ENCODE measurements at regions not wholly inside any gene's neighbourhood (a gene's known extent, or its start where the extent isn't known, plus 50 kb on each side); places are given as distances from the start of the nearest gene placed in this dataset.

DNA sequence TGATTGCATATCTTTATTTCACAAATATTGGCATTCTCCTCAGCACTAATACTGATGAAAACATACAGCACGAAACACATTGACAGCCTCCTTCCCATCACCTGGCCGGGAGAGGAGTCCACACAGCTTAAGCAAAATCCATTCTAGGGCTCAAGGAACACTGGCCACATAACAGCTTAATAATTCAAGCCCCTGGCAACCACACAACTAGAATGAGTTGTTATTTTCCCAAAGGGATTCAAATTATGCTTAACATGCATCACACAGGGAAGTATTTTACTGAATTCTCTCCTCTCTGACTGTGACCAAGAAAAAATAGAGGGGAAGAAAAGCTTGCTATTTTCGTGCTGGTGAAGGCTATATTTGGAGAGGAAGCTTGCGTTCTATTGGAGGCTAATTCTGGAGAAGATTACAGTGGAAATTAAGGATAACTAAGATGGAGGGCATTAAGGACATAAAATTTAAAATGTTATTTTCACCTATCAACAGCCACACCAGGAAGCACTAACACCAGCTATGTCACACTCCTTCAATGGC, 198.5 kb downstream of the ADGRG6 start:
- Mint-ChIP-seq H3K4me1 (ENCODE audit: unreplicated experiment) (no peaks in the 10 kb centered on the region), H3K27ac (ENCODE audit: unreplicated experiment) (no peak overlapping the region), H3K9me3 (ENCODE audit: unreplicated experiment) (no peaks in the 10 kb centered on the region), H3K27me3 (ENCODE audit: unreplicated experiment) (no peaks in the 10 kb centered on the region), H3K4me3 (ENCODE audit: unreplicated experiment) (no peak overlapping the region), H3K36me3 (ENCODE audit: low read depth, unreplicated experiment) (no peaks in the 10 kb centered on the region)
- TF ChIP-seq, protein P1, sequence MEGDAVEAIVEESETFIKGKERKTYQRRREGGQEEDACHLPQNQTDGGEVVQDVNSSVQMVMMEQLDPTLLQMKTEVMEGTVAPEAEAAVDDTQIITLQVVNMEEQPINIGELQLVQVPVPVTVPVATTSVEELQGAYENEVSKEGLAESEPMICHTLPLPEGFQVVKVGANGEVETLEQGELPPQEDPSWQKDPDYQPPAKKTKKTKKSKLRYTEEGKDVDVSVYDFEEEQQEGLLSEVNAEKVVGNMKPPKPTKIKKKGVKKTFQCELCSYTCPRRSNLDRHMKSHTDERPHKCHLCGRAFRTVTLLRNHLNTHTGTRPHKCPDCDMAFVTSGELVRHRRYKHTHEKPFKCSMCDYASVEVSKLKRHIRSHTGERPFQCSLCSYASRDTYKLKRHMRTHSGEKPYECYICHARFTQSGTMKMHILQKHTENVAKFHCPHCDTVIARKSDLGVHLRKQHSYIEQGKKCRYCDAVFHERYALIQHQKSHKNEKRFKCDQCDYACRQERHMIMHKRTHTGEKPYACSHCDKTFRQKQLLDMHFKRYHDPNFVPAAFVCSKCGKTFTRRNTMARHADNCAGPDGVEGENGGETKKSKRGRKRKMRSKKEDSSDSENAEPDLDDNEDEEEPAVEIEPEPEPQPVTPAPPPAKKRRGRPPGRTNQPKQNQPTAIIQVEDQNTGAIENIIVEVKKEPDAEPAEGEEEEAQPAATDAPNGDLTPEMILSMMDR (IDR thresholded peaks at IDR 0.05; ENCODE audit: unreplicated experiment): no peak
- no peak for DNase-seq (ENCODE audit: low spot score)

DNA sequence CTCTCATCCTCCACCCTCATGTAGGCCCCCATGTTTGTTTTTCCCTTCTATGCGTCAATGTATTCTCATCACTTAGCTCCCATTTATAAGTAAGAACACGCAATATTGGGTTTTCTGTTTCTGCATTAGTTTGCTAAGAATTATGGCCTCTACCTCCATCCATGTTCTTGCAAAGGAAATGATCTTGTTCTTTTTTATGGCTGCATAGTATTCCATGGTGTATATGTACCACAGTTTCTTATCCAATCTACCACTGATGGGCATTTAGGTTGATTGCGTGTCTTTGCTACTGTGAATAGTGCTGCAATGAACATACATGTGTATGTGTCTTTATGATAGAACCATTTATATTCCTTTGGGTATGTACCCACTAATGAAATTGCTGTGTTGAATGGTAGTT, 200.0 kb downstream of the ADGRG6 start:
- Mint-ChIP-seq H3K36me3 (ENCODE audit: low read depth, unreplicated experiment) (no peaks in the 10 kb centered on the region), H3K27me3 (ENCODE audit: unreplicated experiment) (no peaks in the 10 kb centered on the region), H3K27ac (ENCODE audit: unreplicated experiment) (no peak overlapping the region), H3K9me3 (ENCODE audit: unreplicated experiment) (no peaks in the 10 kb centered on the region), H3K4me1 (ENCODE audit: unreplicated experiment) (no peaks in the 10 kb centered on the region), H3K4me3 (ENCODE audit: unreplicated experiment) (no peak overlapping the region)
- DNase-seq (ENCODE audit: low spot score): no peak
- TF ChIP-seq, protein P1 (IDR thresholded peaks at IDR 0.05; ENCODE audit: unreplicated experiment): no peak

DNA sequence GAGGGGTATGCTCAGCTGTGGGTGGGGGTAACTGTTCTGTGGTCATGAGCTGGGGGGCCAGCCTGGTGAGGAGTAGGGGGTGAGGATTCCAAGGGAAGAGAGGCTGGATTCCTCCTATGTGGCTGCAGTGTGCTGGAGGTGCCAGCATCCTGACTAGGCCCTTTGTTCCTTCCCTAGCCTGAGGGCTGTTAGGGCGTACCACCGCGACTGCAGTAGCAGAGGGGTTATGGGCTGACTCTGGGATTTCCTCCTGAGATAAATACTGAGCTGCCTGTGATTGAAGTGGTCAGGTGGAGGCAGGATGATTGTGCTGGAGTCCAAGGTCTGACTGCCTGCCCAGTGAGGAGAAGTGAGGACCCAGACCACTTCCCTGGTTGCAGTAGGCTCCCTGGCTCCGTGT, 205.3 kb downstream of the ADGRG6 start:
- TF ChIP-seq, protein P1 (IDR thresholded peaks at IDR 0.05; ENCODE audit: unreplicated experiment): no peak
- H3K27me3 Mint-ChIP-seq (ENCODE audit: unreplicated experiment): no peaks in the 10 kb centered on the region
- H3K9me3 Mint-ChIP-seq (ENCODE audit: unreplicated experiment): no peaks in the 10 kb centered on the region
- H3K4me1 Mint-ChIP-seq (ENCODE audit: unreplicated experiment): no peaks in the 10 kb centered on the region
- H3K27ac Mint-ChIP-seq (ENCODE audit: unreplicated experiment): no peak overlapping the region
- no peak overlapping the region for H3K4me3 Mint-ChIP-seq (ENCODE audit: unreplicated experiment)
- H3K36me3 Mint-ChIP-seq (ENCODE audit: low read depth, unreplicated experiment): no peaks in the 10 kb centered on the region
- DNase-seq (ENCODE audit: low spot score): no peak

DNA sequence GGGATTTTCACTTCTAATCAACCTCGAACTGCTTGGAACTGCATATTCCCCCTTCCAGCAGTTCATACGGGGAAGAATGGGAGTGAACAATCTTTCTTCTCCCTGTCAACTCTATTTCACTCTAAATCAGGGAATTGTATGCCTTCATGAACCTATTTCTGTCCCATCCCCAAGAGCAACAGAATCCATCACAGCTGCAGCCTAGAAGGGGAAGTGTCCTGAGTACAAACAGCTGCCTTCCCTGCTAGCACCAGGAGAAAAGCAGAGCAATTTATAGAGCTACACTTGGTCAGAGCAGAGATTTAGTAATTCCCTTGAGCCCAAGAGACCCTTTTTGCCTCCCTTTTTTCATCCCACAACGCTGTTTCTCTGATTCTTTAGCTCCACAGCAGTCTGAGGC, 208.4 kb downstream of the ADGRG6 start:
- Mint-ChIP-seq H3K9me3 (ENCODE audit: unreplicated experiment) (no peaks in the 10 kb centered on the region), H3K36me3 (ENCODE audit: low read depth, unreplicated experiment) (no peaks in the 10 kb centered on the region), H3K4me3 (ENCODE audit: unreplicated experiment) (no peak overlapping the region), H3K27me3 (ENCODE audit: unreplicated experiment) (no peaks in the 10 kb centered on the region), H3K4me1 (ENCODE audit: unreplicated experiment) (no peaks in the 10 kb centered on the region), H3K27ac (ENCODE audit: unreplicated experiment) (no peak overlapping the region)
- DNase-seq (ENCODE audit: low spot score): no peak
- TF ChIP-seq, protein P1 (IDR thresholded peaks at IDR 0.05; ENCODE audit: unreplicated experiment): no peak

DNA sequence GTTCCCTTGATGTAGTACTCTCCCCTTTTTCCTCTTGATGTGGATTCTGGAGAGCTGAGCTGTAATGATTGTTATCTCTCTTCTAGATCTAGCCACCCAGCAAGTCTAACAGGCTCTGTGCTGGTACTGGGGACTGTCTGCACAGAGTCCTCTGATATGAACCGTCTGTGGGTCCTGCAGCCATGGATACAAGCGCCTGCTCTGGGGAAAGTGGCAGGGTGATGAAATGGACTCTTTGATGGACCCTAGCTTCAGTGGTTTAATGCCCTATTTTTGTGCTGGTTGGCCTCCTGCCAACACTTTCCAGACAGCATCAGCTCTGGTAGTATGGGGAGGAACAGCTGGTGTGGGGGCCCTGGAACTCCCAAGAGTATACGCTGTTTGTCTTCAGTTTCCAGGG, 216.3 kb downstream of the ADGRG6 start:
- Mint-ChIP-seq H3K9me3 (ENCODE audit: unreplicated experiment) (no peaks in the 10 kb centered on the region), H3K27ac (ENCODE audit: unreplicated experiment) (no peak overlapping the region), H3K4me1 (ENCODE audit: unreplicated experiment) (no peaks in the 10 kb centered on the region), H3K27me3 (ENCODE audit: unreplicated experiment) (no peaks in the 10 kb centered on the region), H3K36me3 (ENCODE audit: low read depth, unreplicated experiment) (no peaks in the 10 kb centered on the region), H3K4me3 (ENCODE audit: unreplicated experiment) (no peak overlapping the region)
- DNase-seq (ENCODE audit: low spot score): no peak
- TF ChIP-seq, protein P1 (IDR thresholded peaks at IDR 0.05; ENCODE audit: unreplicated experiment): no peak

Measured in endothelial cell (in vitro differentiated cells).